ENCODE measurements at regions not wholly inside any gene's neighbourhood (a gene's known extent, or its start where the extent isn't known, plus 50 kb on each side); places are given as distances from the start of the nearest gene placed in this dataset.

GRCh38 chr2:180208841-180209240, 201.7 kb upstream of the CWC22 start:
- no peak for DNase-seq (ENCODE audit: low spot score)

- DNase-seq (ENCODE audit: low spot score): no peak
These were observed 198.6 kb upstream of the CWC22 start for GRCh38 chr2:180205621-180206235.

GRCh38 chr2:180203972-180204371, 196.9 kb upstream of the CWC22 start:
- no peak for DNase-seq (ENCODE audit: low spot score)

- DNase-seq (ENCODE audit: low spot score): no peak
These were observed 195.4 kb upstream of the CWC22 start for GRCh38 chr2:180202467-180202951.

GRCh38 chr2:180196419-180196977, 189.4 kb upstream of the CWC22 start:
- DNase-seq (ENCODE audit: low spot score): peak; percentile 27

GRCh38 chr2:180195847-180196246, 188.8 kb upstream of the CWC22 start:
- DNase-seq (ENCODE audit: low spot score): no peak

GRCh38 chr2:180191432-180192124, 184.5 kb upstream of the CWC22 start:
- DNase-seq (ENCODE audit: low spot score): no peak

- no peak for DNase-seq (ENCODE audit: low spot score)
These were observed 183.8 kb upstream of the CWC22 start for GRCh38 chr2:180190851-180191250.

- DNase-seq (ENCODE audit: low spot score): no peak
These were observed 180.5 kb upstream of the CWC22 start for GRCh38 chr2:180187611-180188010.

- DNase-seq (ENCODE audit: low spot score): no peak
These were observed 177.4 kb upstream of the CWC22 start for GRCh38 chr2:180184506-180184905.

GRCh38 chr2:180180511-180180910, 173.4 kb upstream of the CWC22 start:
- DNase-seq (ENCODE audit: low spot score): no peak

- no peak for DNase-seq (ENCODE audit: low spot score)
These were observed 170.4 kb upstream of the CWC22 start for GRCh38 chr2:180177534-180177933.

- DNase-seq (ENCODE audit: low spot score): no peak
These were observed 168.6 kb upstream of the CWC22 start for GRCh38 chr2:180175736-180176135.

GRCh38 chr2:180174580-180174979, 167.5 kb upstream of the CWC22 start:
- DNase-seq (ENCODE audit: low spot score): no peak

- no peak for DNase-seq (ENCODE audit: low spot score)
These were observed 162.4 kb upstream of the CWC22 start for GRCh38 chr2:180169474-180169873.

GRCh38 chr2:180161415-180161814, 154.3 kb upstream of the CWC22 start:
- DNase-seq (ENCODE audit: low spot score): no peak

GRCh38 chr2:180159921-180160320, 152.8 kb upstream of the CWC22 start:
- DNase-seq (ENCODE audit: low spot score): no peak

- DNase-seq (ENCODE audit: low spot score): no peak
These were observed 151.9 kb upstream of the CWC22 start for GRCh38 chr2:180158961-180159360.

- no peak for DNase-seq (ENCODE audit: low spot score)
These were observed 149.6 kb upstream of the CWC22 start for GRCh38 chr2:180156651-180157050.

GRCh38 chr2:180150606-180151005, 143.5 kb upstream of the CWC22 start:
- DNase-seq (ENCODE audit: low spot score): no peak

- no peak for DNase-seq (ENCODE audit: low spot score)
These were observed 139.4 kb upstream of the CWC22 start for GRCh38 chr2:180146541-180146940.

GRCh38 chr2:180146114-180146513, 139.0 kb upstream of the CWC22 start:
- DNase-seq (ENCODE audit: low spot score): no peak

GRCh38 chr2:180145163-180145562, 138.1 kb upstream of the CWC22 start:
- DNase-seq (ENCODE audit: low spot score): no peak

Data from RKO (cell line).